ENCODE measurements at regions not wholly inside any gene's neighbourhood (a gene's known extent, or its start where the extent isn't known, plus 50 kb on each side); places are given as distances from the start of the nearest gene placed in this dataset.

DNA sequence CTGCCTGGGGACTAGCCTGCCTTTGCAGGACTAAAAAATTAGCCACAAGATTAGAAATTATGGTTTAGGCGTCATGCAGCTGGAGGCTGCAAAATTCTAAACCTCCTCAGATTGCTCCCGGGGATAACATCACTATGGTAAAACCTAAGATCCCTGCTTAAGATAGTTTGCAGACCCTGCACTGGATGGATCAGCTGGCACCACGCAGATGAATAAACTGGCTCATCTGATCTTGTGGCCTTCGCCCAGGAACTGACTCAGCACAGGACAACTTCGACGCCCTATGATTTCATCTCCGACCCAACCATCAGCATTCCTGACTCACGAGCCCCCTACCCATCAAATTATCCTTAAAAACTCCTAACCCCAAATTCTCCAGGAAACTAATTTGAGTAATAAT is 482.4 kb downstream of the SPRY1 start:
- no peak for DNase-seq (ENCODE audit: low read depth in 2 of 2)

DNA sequence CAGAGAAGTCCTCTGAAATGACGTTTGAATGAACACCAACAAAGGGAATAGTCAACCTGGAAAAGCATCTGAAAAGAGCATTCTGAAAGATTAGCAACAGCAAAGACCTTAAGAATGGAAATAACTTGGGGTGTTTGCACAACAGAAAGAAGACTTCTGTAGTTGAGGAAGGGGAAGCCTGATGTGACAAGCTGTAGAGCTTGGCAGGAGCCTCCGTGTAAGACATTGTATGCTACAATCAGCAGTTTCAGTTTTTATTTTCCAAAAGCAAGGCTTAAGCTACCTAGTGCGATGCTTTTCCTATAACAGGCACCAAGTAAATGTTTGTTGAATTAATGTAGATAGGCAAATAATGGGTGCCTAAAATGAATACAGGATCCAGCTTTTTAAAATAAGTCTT is 484.0 kb downstream of the SPRY1 start:
- no peak for DNase-seq (ENCODE audit: low read depth in 2 of 2)

DNA sequence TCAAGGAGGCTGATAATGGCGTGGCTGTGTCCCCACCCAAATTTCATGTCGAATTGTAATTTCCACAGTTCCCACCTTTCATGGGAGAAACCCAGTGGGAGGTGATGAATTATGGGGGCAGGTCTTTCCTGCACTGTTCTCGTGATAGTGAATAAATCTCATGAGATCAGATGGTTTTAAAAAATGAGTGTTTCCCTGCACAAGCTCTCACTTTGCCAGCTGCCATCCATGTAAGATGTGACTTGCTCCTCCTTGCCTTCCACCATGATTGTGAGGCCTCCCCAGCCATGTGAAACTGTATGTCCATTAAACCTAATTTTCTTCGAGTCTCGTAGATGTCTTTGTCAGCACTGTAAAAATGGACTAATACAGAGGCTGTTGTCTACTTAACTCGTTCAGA is 488.3 kb downstream of the SPRY1 start:
- no peak for DNase-seq (ENCODE audit: low read depth in 2 of 2)

DNA sequence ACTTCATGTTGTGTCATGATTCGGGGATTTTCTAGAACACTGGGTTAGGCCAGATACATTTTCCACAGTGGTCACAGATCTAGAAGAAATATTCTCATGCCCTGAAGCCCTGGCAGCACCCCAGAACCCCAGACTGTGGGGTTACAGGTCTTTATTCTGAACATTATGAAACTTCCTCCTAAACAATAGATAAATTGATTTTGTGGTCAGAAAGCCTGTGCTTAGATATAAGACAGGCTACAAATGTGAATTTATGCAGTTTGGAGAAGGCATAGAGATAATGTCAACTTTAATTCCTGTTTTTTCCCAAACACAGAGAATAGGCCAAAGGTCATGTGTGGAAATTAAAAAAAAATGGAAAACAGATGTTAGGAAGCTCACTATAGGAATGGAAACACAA is 492.9 kb downstream of the SPRY1 start:
- DNase-seq (ENCODE audit: low read depth in 2 of 2): no peak

DNA sequence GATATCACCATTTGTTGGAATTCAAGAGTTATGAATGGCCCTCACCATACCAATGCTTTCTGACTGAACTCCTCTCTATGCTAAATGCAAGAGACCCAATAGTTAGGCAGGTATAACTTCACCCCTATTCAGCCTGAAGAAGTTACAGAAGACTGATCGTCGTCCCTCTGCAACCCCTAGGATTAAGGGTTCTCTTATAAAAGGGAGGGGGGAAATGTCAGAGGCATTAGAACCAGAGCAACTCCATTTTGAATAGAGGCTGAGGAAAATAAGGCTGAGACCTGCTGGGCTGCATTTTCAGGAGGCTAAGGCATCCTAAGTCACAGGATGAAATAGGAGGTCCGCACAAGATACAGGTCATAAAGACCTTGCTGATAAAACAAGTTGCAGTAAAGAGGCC is 494.3 kb downstream of the SPRY1 start:
- no peak for DNase-seq (ENCODE audit: low read depth in 2 of 2)

DNA sequence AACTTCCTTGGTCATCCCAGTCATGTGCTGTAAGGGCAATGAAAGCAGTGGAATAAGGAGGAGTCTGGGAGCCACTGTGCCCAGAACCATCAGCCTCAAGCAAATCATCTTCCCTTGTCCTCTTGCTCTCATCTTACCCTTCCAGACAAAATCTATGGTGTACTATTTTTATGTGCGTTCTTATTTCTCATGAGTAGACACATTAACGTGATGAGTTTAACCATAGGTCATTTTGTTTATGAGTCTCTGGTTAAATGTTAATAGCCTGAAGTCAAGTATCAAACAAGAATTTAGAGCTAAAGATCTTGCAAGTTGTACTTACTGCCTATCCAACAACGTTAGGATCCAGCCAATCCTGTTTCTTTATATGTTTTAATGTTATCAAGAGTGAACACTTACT is 495.3 kb downstream of the SPRY1 start:
- no peak for DNase-seq (ENCODE audit: low read depth in 2 of 2)

DNA sequence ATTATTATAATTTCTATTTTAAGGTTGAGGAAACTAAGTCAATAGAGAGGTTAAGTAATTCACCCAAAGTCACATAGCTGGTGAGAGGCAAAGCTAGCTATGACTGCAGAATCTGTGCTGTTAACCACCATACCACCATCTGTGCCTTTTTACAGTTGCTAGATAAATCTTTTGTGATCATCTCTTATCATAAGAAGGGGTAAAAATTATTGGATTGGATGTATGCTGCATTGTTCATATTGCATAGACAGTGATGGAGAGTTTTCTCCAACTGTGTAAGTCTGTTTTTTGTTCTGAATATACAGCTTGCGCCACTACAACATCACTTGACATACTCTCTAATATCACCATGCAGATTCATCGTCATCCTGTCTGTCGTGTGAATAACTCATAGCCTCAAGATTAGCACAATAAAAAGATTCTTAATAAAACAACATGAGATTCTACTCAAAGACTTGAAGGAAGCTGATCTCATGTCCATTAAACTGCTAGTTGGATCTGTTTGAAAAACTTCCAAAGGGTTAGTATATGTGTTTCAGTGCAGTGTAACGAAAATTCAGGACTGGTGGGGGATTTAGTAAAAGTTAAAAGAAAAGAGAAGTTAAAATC is 495.9 kb downstream of the SPRY1 start:
- no peak for DNase-seq (ENCODE audit: low read depth in 2 of 2)

DNA sequence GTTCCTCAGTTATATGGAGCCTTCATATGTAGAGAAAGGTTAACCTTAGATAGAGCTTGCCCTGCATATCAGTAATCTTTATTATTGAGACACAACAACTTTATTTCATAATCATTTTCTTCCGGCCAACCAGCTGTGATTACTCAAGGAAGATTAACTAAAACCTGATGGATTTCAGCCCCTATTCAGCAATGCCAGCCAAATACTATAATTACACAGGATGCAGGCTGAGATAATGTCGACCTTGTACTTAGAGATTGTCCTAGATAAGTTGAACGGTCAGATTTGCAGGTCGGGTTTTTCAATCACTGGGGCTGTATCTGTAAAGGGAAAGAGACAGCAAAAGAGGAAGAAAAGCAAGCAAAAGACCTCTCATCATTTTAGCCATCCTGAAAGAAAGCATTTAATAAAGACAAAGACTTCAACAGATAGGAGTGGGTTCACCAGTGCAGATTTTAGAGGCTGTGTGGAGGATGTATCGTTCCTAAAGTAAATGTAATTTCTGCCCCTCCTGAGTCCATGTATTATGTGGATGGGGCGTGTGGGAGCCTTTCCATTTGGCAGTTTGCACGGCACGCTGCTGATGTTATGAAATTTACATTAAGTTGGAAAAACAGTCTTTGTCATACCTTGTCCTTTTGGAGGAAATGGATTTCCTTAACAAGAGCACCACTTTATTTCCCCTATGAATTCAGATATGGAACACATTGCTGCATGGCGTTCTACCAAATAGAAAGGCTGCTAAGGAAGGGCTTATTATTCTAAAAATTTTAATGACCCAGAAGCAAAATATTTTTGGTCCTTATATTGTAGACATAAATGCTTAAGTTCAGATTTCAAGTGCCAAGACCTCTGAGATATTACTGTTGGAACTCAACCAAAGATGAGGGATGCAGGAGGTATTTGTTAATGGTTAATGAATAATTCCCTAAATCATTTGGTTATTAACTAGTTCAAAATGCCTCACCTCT is 496.7 kb downstream of the SPRY1 start:
- no peak for DNase-seq (ENCODE audit: low read depth in 2 of 2)

DNA sequence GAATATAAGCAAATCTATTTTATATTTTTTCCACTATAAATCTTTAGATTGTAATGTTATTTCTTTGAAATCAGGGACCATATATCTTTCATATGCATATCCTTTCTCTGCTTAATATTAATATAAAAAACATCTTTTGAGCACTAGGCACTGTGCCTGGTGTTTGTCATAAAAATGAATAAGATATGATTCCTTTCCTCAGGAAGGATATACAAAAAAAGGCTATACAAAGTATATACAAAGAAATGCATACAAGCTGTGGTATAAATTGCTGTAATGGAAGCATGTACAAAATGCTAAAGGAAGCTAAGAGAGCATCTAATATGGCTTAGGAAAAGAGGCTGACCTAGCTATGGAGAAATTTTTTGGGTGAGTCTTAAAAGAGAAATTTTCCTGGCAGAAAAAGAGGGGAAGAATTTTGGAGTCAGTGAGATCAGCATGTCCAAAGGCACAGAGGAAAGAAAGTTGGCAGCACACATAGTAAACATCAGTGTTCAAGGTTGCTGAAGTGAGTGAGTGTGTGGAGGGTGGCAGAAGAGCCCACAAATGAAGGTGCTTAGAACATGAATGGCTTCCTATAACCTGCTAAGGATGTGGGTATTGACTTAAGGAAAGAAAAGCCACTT is 500.0 kb downstream of the SPRY1 start:
- no peak for DNase-seq (ENCODE audit: low read depth in 2 of 2)

DNA sequence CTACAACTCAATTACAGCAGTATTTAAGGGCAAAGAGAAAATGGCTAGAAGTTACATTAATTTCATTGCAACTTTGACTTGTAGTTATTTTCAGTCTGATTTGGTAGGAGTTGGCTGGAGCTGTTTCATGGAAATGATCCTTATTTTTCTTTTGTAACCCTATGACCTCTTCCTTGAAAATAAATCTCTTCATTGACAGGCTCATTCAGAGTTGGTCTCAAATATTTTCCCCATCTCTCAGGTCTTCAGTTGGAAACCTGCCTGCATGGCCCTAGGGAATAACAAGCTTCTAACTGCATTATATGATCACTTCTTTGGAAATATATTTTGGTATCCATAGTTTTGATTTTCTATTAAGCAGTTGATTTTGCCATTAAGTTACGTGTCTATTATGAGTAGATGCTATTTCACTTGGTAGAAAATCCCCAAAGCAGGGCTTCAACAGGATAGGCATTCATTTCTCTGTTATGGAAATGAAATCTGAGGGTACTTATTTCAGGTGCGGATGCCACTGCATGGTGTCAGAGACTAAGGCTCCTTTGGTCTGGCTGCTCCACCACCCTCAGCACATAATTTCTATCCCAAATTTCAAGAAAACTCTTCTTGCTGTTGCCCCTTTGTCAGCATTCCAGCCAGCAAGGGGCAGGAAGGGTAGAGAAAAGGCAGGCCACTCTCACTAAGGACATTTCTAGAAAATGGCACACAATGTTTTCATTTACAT is 502.5 kb downstream of the SPRY1 start:
- no peak for DNase-seq (ENCODE audit: low read depth in 2 of 2)

DNA sequence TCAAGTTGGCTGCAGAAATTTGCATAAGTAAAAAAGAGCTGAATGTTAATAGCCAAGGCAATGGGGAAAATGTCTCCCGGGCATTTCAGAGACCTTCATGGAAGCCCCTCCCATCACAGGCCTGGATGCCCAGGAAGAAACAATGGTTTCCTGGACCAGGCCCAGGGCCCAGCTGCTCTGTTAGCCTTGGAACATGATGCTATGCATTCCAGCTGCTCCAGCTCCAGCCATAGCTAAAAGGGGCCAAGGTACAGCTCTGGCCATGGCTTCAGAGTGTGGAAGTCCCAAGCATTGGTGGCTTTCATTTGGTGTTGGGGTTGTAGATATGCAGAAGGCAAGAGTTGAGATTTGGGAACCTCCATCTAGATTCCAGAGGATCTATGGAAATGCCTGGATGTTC is 508.3 kb downstream of the SPRY1 start:
- no peak for DNase-seq (ENCODE audit: low read depth in 2 of 2)

DNA sequence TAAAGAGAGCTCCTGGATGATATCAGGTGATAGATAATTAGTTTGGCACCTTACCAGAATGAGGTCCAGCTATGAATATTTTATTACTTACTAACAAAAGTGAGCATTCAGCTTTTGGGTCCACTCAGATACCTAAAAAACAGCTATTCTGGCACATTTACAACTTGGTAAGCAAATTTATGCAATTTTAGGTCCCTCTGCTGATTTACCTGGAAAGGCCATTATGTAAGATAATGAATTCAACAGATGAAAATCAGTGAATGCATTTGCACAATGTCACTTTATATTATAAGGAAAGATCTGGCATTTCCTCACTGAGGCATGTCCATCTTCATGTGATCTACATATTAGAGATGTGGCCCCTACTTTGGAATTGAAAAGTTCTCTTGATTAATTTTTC is 517.0 kb downstream of the SPRY1 start:
- DNase-seq (ENCODE audit: low read depth in 2 of 2): no peak

DNA sequence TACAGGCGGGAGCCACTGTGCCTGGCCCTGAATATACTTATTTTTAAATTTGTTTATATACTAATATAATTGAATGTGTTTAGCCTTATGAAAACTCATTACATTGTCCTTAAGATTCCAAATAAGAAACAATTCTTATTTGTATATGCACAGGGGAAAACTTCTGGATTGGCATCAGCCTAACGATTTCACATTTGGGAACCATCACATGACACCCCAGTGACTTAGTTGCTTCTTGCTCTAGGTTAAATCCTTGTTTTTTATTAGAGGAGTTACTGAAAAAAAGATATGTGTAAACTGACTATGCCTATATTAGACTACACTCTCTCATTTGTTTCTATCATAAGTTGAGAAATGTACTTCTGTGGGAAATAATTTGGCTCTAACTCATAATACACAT is 520.2 kb downstream of the SPRY1 start:
- DNase-seq (ENCODE audit: low read depth in 2 of 2): no peak

DNA sequence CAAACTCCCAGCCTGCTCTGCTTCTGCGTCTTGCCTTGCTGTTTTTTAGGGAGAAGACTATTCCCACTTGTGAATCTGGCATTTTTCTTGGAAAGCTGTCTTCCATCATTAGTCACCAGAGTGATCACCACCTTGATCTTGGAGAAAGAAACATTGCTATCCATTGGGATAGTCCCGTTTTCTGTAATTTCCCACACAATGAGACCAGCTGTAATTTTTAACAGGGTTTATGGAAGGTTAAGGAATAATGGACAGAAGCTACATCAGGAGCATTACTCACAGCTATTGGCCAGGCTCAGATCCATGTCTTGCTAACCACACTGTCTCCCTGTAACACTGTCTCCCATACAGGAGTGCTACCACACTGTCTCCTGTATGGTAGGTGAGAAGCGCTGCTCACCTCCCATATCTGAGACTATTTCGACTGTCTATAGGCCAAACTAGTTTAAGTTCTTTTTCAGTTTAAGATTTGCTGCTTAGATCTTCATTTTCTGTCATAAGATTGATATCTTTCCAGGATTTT is 523.0 kb downstream of the SPRY1 start:
- no peak for DNase-seq (ENCODE audit: low read depth in 2 of 2)

DNA sequence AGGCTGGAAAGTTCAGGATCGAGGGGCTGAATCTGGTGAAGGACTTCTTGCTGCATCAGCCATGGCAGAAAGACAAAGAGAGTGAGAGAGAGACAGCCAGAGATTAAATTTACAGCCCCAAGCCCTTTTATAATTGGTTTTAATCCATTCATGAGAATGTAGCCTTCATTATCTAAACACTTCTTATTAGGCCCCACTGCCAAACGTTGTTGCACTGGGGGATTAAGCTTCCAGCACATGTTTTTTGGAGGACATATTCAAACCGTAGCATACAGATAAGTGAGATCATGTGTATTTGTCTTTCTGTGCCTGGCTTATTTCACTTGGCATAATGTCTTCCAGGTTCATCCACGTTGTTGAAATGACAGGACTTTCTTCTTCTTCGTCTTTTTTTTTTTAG is 524.7 kb downstream of the SPRY1 start:
- no peak for DNase-seq (ENCODE audit: low read depth in 2 of 2)

DNA sequence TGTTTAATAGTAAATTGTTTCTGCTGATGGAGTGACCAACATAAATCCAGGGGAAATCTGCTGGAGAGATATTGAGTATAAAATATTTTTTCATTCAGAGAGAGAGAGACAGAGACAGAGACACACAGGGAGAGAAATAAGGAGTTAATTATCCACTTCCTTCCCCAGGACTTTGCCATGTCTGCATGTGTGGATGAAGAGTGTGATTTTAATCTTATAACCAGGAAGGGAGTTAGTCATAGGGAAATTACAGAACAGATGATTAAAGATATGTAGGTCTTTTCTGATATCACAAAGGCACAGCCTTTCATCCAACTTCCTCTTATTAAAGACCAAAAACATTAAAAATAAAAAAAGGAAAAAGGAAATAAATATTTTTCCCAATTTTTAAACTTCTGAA is 526.3 kb downstream of the SPRY1 start:
- no peak for DNase-seq (ENCODE audit: low read depth in 2 of 2)

DNA sequence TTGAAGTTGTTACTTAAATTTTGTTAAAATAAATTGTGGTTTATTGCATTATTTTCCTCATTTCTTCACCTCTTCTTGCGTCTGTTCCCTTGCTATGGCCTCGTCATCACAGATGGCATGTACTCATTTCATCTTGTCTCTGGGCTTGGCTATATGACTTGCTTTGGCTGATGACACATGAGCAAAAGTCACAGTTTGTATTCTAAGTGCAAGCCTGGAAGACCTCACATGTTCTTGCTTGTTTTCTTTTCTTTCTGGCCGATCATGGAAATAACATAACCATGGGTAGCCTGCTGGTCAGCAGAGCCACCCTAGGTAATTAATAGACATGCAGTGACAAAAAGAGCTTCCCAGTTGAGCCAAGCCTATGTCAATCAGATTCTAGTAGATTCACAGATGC is 527.9 kb downstream of the SPRY1 start:
- DNase-seq (ENCODE audit: low read depth in 2 of 2): no peak

DNA sequence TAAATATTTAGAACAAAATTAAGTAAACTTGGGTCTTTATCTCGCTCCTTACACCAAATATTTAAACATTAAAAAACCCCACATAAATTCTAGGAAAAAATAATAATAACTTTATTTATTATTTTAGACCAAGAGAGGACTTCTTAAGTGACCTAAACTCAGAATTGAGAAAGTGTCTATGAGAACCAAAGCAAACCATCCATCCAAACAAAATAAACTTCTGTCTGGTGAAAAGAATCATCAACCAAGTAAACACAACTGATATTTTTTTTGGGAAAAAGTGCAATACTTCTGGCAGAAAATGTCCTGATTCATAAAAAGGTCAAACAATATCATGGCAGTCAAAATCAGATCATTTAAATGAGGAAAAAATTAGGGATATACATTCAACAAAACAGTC is 533.0 kb downstream of the SPRY1 start:
- no peak for DNase-seq (ENCODE audit: low read depth in 2 of 2)

DNA sequence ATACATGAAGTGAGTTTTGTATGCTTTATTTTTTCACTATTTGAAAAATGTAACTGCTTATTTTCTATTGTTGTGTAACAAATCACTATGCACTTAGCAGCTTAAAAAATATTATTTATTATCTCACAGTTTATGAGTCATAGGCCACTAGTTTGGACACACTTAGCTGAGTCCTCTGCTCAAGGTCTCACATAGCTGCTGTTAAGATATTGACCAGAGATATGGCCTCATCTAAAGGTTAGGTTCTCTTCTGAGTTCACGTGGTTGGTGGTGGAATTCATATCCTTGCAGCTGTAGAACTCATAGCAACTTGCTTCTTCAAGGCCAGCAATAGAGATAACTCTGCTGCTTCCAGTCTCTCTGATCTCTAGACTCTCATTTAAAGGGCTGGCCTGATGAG is 534.4 kb downstream of the SPRY1 start:
- no peak for DNase-seq (ENCODE audit: low read depth in 2 of 2)

DNA sequence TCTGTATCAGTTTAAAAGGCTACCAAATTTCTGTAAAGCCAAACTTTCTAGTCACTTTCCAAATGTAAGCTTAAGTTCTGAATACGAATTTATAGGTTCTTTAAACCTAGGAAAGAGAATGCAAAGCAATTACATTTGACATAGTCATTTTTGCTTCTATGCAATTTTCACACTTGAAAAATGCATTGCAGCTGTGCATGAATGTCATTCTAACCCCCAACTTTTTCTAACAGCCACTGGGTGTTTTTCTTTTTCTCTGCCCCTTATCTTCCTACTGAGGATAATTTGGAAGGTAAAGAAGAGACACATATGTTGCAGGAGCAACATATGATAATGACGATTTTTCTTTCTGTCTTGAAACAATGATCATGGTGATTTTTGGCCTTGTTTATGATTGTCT is 537.5 kb downstream of the SPRY1 start:
- no peak for DNase-seq (ENCODE audit: low read depth in 2 of 2)

DNA sequence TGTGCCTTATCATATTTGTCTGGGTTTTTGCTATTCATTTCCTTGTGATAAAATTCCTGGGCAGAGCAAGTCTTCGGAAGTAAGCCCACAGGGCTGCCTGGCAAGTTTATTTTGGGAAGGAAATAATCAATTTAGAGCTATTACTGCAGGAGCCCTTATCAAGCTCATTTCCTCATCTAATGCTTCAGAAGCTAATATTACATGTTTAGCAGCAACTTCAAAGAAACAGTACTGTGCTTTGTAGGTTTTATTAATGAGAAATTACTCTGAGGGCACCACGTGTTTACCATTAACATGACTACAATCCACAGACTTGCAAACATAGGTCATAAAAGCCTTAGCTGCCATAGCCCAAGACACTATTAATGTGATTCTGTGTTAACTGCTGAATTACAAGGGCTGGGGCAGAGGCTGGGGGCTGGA is 540.0 kb downstream of the SPRY1 start:
- no peak for DNase-seq (ENCODE audit: low read depth in 2 of 2)

DNA sequence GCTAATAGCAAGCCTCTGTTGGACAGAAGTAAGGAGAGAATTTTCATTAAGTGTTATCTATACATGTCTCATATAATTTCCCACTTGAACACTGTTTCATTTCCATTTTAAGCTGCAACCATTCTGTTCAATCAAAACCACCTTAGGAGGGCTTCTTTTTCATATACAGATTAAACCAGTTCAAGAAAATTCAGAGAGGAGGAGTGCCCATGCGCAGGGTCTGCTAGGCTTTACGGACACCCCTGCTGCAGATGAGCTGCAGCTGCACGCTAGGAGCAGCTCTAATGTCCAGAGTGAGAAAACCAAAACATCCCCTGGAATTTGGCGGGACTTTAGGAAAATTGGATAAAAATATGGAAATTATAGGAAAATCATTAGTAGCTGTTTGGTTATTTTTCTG is 541.0 kb downstream of the SPRY1 start:
- DNase-seq (ENCODE audit: low read depth in 2 of 2): no peak
